ENCODE measurements at regions not wholly inside any gene's neighbourhood (a gene's known extent, or its start where the extent isn't known, plus 50 kb on each side); places are given as distances from the start of the nearest gene placed in this dataset.

- no peaks in the 10 kb centered on the region for H3K36me3 ChIP-seq (ENCODE audit: insufficient read depth, low read length)
- peak overlapping the region; percentile 75 for H3K4me3 ChIP-seq
- peak overlapping the region; percentile 72 for H3K9ac ChIP-seq (ENCODE audit: insufficient read length)
- no peak for TF ChIP-seq EZH2 (IDR thresholded peaks at IDR 0.05)
- no peak for TF ChIP-seq FOXP2 (optimal IDR thresholded peaks at IDR 0.05; ENCODE audit: control extremely low read depth, extremely low read length, insufficient read depth)
- TF ChIP-seq POLR2AphosphoS5 (IDR thresholded peaks at IDR 0.05; ENCODE audit: borderline replicate concordance, low read depth, low read length): no peak
- H3K27ac ChIP-seq: no peak overlapping the region
- DNase-seq (ENCODE audit: low read depth, low spot score): peak; percentile 18
- H3K9me3 ChIP-seq (ENCODE audit: low read depth, low read length): no peaks in the 10 kb centered on the region
Measured at GRCh38 chr2:209208211-209208610, 215.6 kb upstream of the MAP2 start.

GRCh38 chr2:209209943-209210342 is 213.9 kb upstream of the MAP2 start:
- no peaks in the 10 kb centered on the region for H3K9me3 ChIP-seq (ENCODE audit: low read depth, low read length)
- H3K4me3 ChIP-seq: no peak overlapping the region
- no peak for TF ChIP-seq POLR2AphosphoS5 (IDR thresholded peaks at IDR 0.05; ENCODE audit: borderline replicate concordance, low read depth, low read length)
- no peak for TF ChIP-seq EZH2 (IDR thresholded peaks at IDR 0.05)
- TF ChIP-seq FOXP2 (optimal IDR thresholded peaks at IDR 0.05; ENCODE audit: control extremely low read depth, extremely low read length, insufficient read depth): no peak
- no peak for DNase-seq (ENCODE audit: low read depth, low spot score)
- H3K27ac ChIP-seq: no peak overlapping the region
- no peaks in the 10 kb centered on the region for H3K36me3 ChIP-seq (ENCODE audit: insufficient read depth, low read length)
- no peak overlapping the region for H3K9ac ChIP-seq (ENCODE audit: insufficient read length)

GRCh38 chr2:209230560-209230959 is 193.3 kb upstream of the MAP2 start:
- Histone ChIP-seq H3K4me3 (no peak overlapping the region), H3K36me3 (ENCODE audit: insufficient read depth, low read length) (no peaks in the 10 kb centered on the region), H3K9me3 (ENCODE audit: low read depth, low read length) (no peaks in the 10 kb centered on the region), H3K27ac (no peak overlapping the region), H3K9ac (ENCODE audit: insufficient read length) (no peak overlapping the region)
- TF ChIP-seq POLR2AphosphoS5 (IDR thresholded peaks at IDR 0.05; ENCODE audit: borderline replicate concordance, low read depth, low read length): no peak
- TF ChIP-seq FOXP2 (optimal IDR thresholded peaks at IDR 0.05; ENCODE audit: control extremely low read depth, extremely low read length, insufficient read depth): no peak
- TF ChIP-seq EZH2 (IDR thresholded peaks at IDR 0.05): no peak
- DNase-seq (ENCODE audit: low read depth, low spot score): no peak

GRCh38 chr2:209236377-209236776 is 187.5 kb upstream of the MAP2 start:
- DNase-seq (ENCODE audit: low read depth, low spot score): no peak
- H3K27ac ChIP-seq: no peak overlapping the region
- no peak overlapping the region for H3K4me3 ChIP-seq
- no peak overlapping the region for H3K9ac ChIP-seq (ENCODE audit: insufficient read length)
- H3K36me3 ChIP-seq (ENCODE audit: insufficient read depth, low read length): no peaks in the 10 kb centered on the region
- TF ChIP-seq FOXP2 (optimal IDR thresholded peaks at IDR 0.05; ENCODE audit: control extremely low read depth, extremely low read length, insufficient read depth) (no peak), EZH2 (IDR thresholded peaks at IDR 0.05) (no peak), POLR2AphosphoS5 (IDR thresholded peaks at IDR 0.05; ENCODE audit: borderline replicate concordance, low read depth, low read length) (no peak)
- no peaks in the 10 kb centered on the region for H3K9me3 ChIP-seq (ENCODE audit: low read depth, low read length)

- TF ChIP-seq POLR2AphosphoS5 (IDR thresholded peaks at IDR 0.05; ENCODE audit: borderline replicate concordance, low read depth, low read length) (no peak), FOXP2 (optimal IDR thresholded peaks at IDR 0.05; ENCODE audit: control extremely low read depth, extremely low read length, insufficient read depth) (no peak), EZH2 (IDR thresholded peaks at IDR 0.05) (no peak)
- Histone ChIP-seq H3K27ac (no peak overlapping the region), H3K9me3 (ENCODE audit: low read depth, low read length) (no peaks in the 10 kb centered on the region), H3K36me3 (ENCODE audit: insufficient read depth, low read length) (no peaks in the 10 kb centered on the region), H3K4me3 (no peak overlapping the region), H3K9ac (ENCODE audit: insufficient read length) (no peak overlapping the region)
- no peak for DNase-seq (ENCODE audit: low read depth, low spot score)
Measured at GRCh38 chr2:209238765-209239584, 184.9 kb upstream of the MAP2 start.

GRCh38 chr2:209239585-209239938 is 184.3 kb upstream of the MAP2 start:
- Histone ChIP-seq H3K9ac (ENCODE audit: insufficient read length) (no peak overlapping the region), H3K27ac (no peak overlapping the region), H3K4me3 (no peak overlapping the region), H3K9me3 (ENCODE audit: low read depth, low read length) (no peaks in the 10 kb centered on the region), H3K36me3 (ENCODE audit: insufficient read depth, low read length) (no peaks in the 10 kb centered on the region)
- TF ChIP-seq POLR2AphosphoS5 (IDR thresholded peaks at IDR 0.05; ENCODE audit: borderline replicate concordance, low read depth, low read length) (no peak), EZH2 (IDR thresholded peaks at IDR 0.05) (no peak), FOXP2 (optimal IDR thresholded peaks at IDR 0.05; ENCODE audit: control extremely low read depth, extremely low read length, insufficient read depth) (no peak)
- no peak for DNase-seq (ENCODE audit: low read depth, low spot score)

GRCh38 chr2:209240204-209240603 is 183.6 kb upstream of the MAP2 start:
- Histone ChIP-seq H3K36me3 (ENCODE audit: insufficient read depth, low read length) (no peaks in the 10 kb centered on the region), H3K27ac (no peak overlapping the region), H3K9me3 (ENCODE audit: low read depth, low read length) (no peaks in the 10 kb centered on the region), H3K9ac (ENCODE audit: insufficient read length) (no peak overlapping the region), H3K4me3 (no peak overlapping the region)
- TF ChIP-seq EZH2 (IDR thresholded peaks at IDR 0.05): no peak
- TF ChIP-seq FOXP2 (optimal IDR thresholded peaks at IDR 0.05; ENCODE audit: control extremely low read depth, extremely low read length, insufficient read depth): no peak
- no peak for TF ChIP-seq POLR2AphosphoS5 (IDR thresholded peaks at IDR 0.05; ENCODE audit: borderline replicate concordance, low read depth, low read length)
- DNase-seq (ENCODE audit: low read depth, low spot score): no peak

- TF ChIP-seq EZH2 (IDR thresholded peaks at IDR 0.05) (no peak), FOXP2 (optimal IDR thresholded peaks at IDR 0.05; ENCODE audit: control extremely low read depth, extremely low read length, insufficient read depth) (no peak), POLR2AphosphoS5 (IDR thresholded peaks at IDR 0.05; ENCODE audit: borderline replicate concordance, low read depth, low read length) (no peak)
- H3K9ac ChIP-seq (ENCODE audit: insufficient read length): no peak overlapping the region
- no peak for DNase-seq (ENCODE audit: low read depth, low spot score)
Measured at GRCh38 chr2:209253544-209253943, 170.3 kb upstream of the MAP2 start.

More at GRCh38 chr2:209253544-209253943, 170.3 kb upstream of the MAP2 start:
- Histone ChIP-seq H3K9me3 (ENCODE audit: low read depth, low read length) (no peaks in the 10 kb centered on the region), H3K36me3 (ENCODE audit: insufficient read depth, low read length) (no peaks in the 10 kb centered on the region), H3K27ac (no peak overlapping the region), H3K4me3 (no peak overlapping the region)
